Fibroblast of skin of right quadriceps (primary cell): ENCODE measurements at regions not wholly inside any gene's neighbourhood (a gene's known extent, or its start where the extent isn't known, plus 50 kb on each side); places are given as distances from the start of the nearest gene placed in this dataset.

ENCODE experiments used
- DNase-seq: peaks from one replicate; pipeline ENCODE4 v3.0.0-alpha.2; 2013

- no peak for DNase-seq
Observed at GRCh38 chr17:6941989-6942388, 53.9 kb upstream of the ALOX12 start.

GRCh38 chr17:6943406-6943805 is 52.4 kb upstream of the ALOX12 start:
- no peak for DNase-seq
